GM10266 (cell line): ENCODE measurements at regions not wholly inside any gene's neighbourhood (a gene's known extent, or its start where the extent isn't known, plus 50 kb on each side); places are given as distances from the start of the nearest gene placed in this dataset.

Experiments
- DNase-seq: peaks from one replicate; pipeline ENCODE4 v3.0.0; 2012; ENCODE audit errors: extremely low spot score
- TF ChIP-seq, protein P1 (sequence below): IDR thresholded peaks from 2 replicates; pipeline ENCODE4 v1.5.1; 2012; ENCODE audit warnings: mild to moderate bottlenecking, low read depth; ENCODE audit not compliant: control insufficient read depth, insufficient read depth; ENCODE audit errors: missing control alignments

GRCh38 chr5:73997960-73998359 is 372.0 kb downstream of the ARHGEF28 start:
- no peak for DNase-seq
- TF ChIP-seq, protein P1, sequence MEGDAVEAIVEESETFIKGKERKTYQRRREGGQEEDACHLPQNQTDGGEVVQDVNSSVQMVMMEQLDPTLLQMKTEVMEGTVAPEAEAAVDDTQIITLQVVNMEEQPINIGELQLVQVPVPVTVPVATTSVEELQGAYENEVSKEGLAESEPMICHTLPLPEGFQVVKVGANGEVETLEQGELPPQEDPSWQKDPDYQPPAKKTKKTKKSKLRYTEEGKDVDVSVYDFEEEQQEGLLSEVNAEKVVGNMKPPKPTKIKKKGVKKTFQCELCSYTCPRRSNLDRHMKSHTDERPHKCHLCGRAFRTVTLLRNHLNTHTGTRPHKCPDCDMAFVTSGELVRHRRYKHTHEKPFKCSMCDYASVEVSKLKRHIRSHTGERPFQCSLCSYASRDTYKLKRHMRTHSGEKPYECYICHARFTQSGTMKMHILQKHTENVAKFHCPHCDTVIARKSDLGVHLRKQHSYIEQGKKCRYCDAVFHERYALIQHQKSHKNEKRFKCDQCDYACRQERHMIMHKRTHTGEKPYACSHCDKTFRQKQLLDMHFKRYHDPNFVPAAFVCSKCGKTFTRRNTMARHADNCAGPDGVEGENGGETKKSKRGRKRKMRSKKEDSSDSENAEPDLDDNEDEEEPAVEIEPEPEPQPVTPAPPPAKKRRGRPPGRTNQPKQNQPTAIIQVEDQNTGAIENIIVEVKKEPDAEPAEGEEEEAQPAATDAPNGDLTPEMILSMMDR, result no peak

GRCh38 chr5:73996151-73996755 is 370.3 kb downstream of the ARHGEF28 start:
- TF ChIP-seq, protein P1, result no peak
- DNase-seq, result no peak

DNA sequence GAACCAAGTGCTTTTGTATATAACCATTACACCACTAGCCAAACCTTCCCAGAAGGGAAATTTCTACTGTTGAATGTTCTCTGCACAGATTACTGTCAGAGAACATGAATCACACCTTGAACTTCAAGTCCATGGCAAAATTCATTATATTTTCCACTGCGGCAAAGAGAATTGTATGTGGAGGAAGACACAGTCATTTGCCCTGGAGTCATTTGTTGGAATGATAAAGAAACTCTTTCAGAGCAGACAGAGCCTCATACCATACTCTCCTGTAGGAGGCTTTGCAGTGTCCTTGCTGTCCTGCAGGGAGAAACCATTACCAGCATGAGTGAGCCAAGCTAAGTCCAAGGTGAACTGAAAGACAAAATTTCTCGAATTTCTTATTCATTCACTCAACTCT is 369.0 kb downstream of the ARHGEF28 start:
- TF ChIP-seq, protein P1, result no peak
- DNase-seq, result no peak
